NB4 (cell line): ENCODE measurements at regions not wholly inside any gene's neighbourhood (a gene's known extent, or its start where the extent isn't known, plus 50 kb on each side); places are given as distances from the start of the nearest gene placed in this dataset.

Experiments used
- CTCF ChIP-seq: IDR thresholded peaks from one replicate; pipeline ENCODE4 v1.5.1; 2012; ENCODE audit warnings: low read depth, low read length
- POLR2A ChIP-seq: IDR thresholded peaks from 2 replicates; pipeline ENCODE4 v1.6.1; 2011; ENCODE audit warnings: mild to moderate bottlenecking; ENCODE audit not compliant: insufficient read length; ENCODE audit errors: extremely low read depth

- no peak for TF ChIP-seq CTCF
- TF ChIP-seq POLR2A = no peak
These were observed 940.3 kb upstream of the IGFBP7 start for GRCh38 chr4:58050439-58050838.
